ENCODE measurements at regions not wholly inside any gene's neighbourhood (a gene's known extent, or its start where the extent isn't known, plus 50 kb on each side); places are given as distances from the start of the nearest gene placed in this dataset.

- TF ChIP-seq ZBTB33 (IDR thresholded peaks at IDR 0.05; ENCODE audit: extremely low read depth, insufficient replicate concordance, low read length): no peak
- no peak for TF ChIP-seq ELF1 (IDR thresholded peaks at IDR 0.05; ENCODE audit: borderline replicate concordance, low read depth)
Measured at GRCh38 chr14:51394804-51395203, 154.8 kb downstream of the TMX1 start (continued).

GRCh38 chr14:51395361-51395849 is 155.4 kb downstream of the TMX1 start:
- Histone ChIP-seq H3K9me2 (ENCODE audit: insufficient read depth) (no peaks in the 10 kb centered on the region), H3K4me2 (ENCODE audit: low read length) (no peak overlapping the region), H2AFZ (ENCODE audit: low read depth, low read length, poor library complexity, severe bottlenecking) (no peak overlapping the region), H3K79me2 (ENCODE audit: insufficient read depth, low read length) (no peaks in the 10 kb centered on the region), H3K4me3 (replicated peaks in 1 of 2; ENCODE audit: low read depth in 1 of 2, low read length in 2 of 2) (no peak overlapping the region), H3K9ac (ENCODE audit: low read length) (no peak overlapping the region), H3K36me3 (ENCODE audit: control insufficient read depth in 1 of 2, insufficient read depth in 2 of 2, low read length in 2 of 2) (no peaks in the 10 kb centered on the region), H3K4me1 (ENCODE audit: control insufficient read depth in 1 of 2, insufficient read depth in 2 of 2, low read length in 2 of 2) (peaks cover 0 to 5% of the 10 kb centered on the region in 2 experiments; a peak in 2 of 4 replicates), H3K27me3 (ENCODE audit: insufficient read depth, low read length) (no peaks in the 10 kb centered on the region), H3K9me3 (ENCODE audit: control insufficient read depth in 1 of 2, insufficient read depth in 1 of 2, low read depth in 1 of 2, low read length in 2 of 2) (no peaks in the 10 kb centered on the region), H3K27ac (ENCODE audit: low read depth, low read length) (no peak overlapping the region), H4K20me1 (ENCODE audit: insufficient read depth) (no peaks in the 10 kb centered on the region)
- ChIA-PET RAD21 (ENCODE audit: low non-redundant PET in 1 of 2, low total read pairs in 2 of 2, uncharacterized antibody in 2 of 2, unreplicated experiment in 2 of 2) (no interaction called here), CTCF (no interaction called here), POLR2A (no interaction called here)
- BruUV-seq (replicated peaks): no TSS peak
- TF ChIP-seq, protein P1, sequence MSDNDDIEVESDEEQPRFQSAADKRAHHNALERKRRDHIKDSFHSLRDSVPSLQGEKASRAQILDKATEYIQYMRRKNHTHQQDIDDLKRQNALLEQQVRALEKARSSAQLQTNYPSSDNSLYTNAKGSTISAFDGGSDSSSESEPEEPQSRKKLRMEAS (IDR thresholded peaks at IDR 0.05): no peak
- ATAC-seq: no peak
- no peak for DNase-seq (ENCODE audit: low read depth, low spot score)
- intact Hi-C loops (cut with micrococcal nuclease): no loop called here

DNA sequence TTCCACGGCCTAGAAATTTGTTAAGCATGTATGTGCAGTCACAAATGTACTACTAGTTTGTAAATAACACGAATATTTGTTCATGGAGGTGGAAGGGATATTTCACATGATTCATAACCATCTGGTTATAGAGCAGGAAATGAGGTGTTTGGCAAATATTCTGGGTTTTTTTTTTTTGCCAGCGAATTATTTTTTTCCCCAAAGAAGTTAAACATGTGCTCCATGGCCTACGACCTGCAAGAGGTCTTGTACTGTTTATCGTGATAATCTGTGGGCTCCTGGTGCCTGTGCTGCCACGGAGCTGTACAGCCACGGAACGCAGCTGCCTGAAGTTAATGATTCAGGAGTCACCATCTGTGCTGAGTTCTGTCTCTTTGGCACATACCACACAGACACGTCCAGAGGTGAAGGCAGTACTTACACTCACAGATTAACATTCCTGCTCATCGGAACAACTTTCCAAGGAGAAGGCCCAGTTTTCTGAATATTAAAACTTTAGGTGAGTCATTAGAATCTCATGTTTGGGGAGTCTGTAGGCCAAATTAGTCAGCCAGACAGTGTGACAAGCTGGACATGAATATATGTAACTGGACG is 156.3 kb downstream of the TMX1 start:
- CTCF ChIA-PET: no interaction called here
- no peak for TF ChIP-seq SRF (IDR thresholded peaks at IDR 0.05; ENCODE audit: low read depth)
- no peak for TF ChIP-seq SIN3A (IDR thresholded peaks at IDR 0.05; ENCODE audit: low read depth)
- TF ChIP-seq JUND (IDR thresholded peaks at IDR 0.05): no peak
- no peak for TF ChIP-seq SP1 (IDR thresholded peaks at IDR 0.05; ENCODE audit: low read depth)
- TF ChIP-seq REST (IDR thresholded peaks at IDR 0.05; ENCODE audit: low read depth): no peak
- no peak for TF ChIP-seq YY1 (IDR thresholded peaks at IDR 0.05; ENCODE audit: extremely low read depth, insufficient replicate concordance, low read depth, low read length)
- TF ChIP-seq ZBTB33 (IDR thresholded peaks at IDR 0.05; ENCODE audit: extremely low read depth, insufficient replicate concordance, low read length): no peak

More for the DNA sequence above, 156.3 kb downstream of the TMX1 start:
- intact Hi-C loops (cut with micrococcal nuclease): no loop called here
- ATAC-seq: no peak
- no peaks in the 10 kb centered on the region for H3K36me3 ChIP-seq (ENCODE audit: control insufficient read depth in 1 of 2, insufficient read depth in 2 of 2, low read length in 2 of 2)
- no peak overlapping the region for H2AFZ ChIP-seq (ENCODE audit: low read depth, low read length, poor library complexity, severe bottlenecking)
- H3K9me2 ChIP-seq (ENCODE audit: insufficient read depth): no peaks in the 10 kb centered on the region
- DNase-seq (ENCODE audit: low read depth, low spot score): no peak
- ChIA-PET RAD21 (ENCODE audit: low non-redundant PET in 1 of 2, low total read pairs in 2 of 2, uncharacterized antibody in 2 of 2, unreplicated experiment in 2 of 2) (no interaction called here), POLR2A (no interaction called here)
- no peak overlapping the region for H3K4me2 ChIP-seq (ENCODE audit: low read length)
- H3K4me3 ChIP-seq (replicated peaks in 1 of 2; ENCODE audit: low read depth in 1 of 2, low read length in 2 of 2): no peak overlapping the region
- H3K79me2 ChIP-seq (ENCODE audit: insufficient read depth, low read length): no peaks in the 10 kb centered on the region
- no peak overlapping the region for H3K27ac ChIP-seq (ENCODE audit: low read depth, low read length)
- no peak overlapping the region for H3K9ac ChIP-seq (ENCODE audit: low read length)
- H3K27me3 ChIP-seq (ENCODE audit: insufficient read depth, low read length): no peaks in the 10 kb centered on the region
- no TSS peak for BruUV-seq (replicated peaks)
- peaks cover 0 to 5% of the 10 kb centered on the region in 2 experiments; a peak in 2 of 4 replicates for H3K4me1 ChIP-seq (ENCODE audit: control insufficient read depth in 1 of 2, insufficient read depth in 2 of 2, low read length in 2 of 2)
- no peaks in the 10 kb centered on the region for H4K20me1 ChIP-seq (ENCODE audit: insufficient read depth)
- H3K9me3 ChIP-seq (ENCODE audit: control insufficient read depth in 1 of 2, insufficient read depth in 1 of 2, low read depth in 1 of 2, low read length in 2 of 2): no peaks in the 10 kb centered on the region
